B cell (primary cell): ENCODE measurements at regions not wholly inside any gene's neighbourhood (a gene's known extent, or its start where the extent isn't known, plus 50 kb on each side); places are given as distances from the start of the nearest gene placed in this dataset.

ENCODE experiments used
- ATAC-seq: fragments of 200-7000 bp; cut with Tn5 transposase; one replicate; pipeline ENCODE4 v1.10.0; 2021; ENCODE audit warnings: low read depth, mild to moderate bottlenecking, moderate number of reproducible peaks, moderate library complexity
- CTCF ChIA-PET: fragments of 350-600 bp; sonication (Branson Sonifier 250); formaldehyde crosslinking; loops from one replicate; lab custom pipeline; 2021; ENCODE audit warnings: antibody characterized with exemption, inconsistent platforms; lab: Charles Lee
- POLR2A ChIA-PET: fragments of 350-600 bp; sonication (Branson Sonifier 250); formaldehyde crosslinking; loops from one replicate; lab custom pipeline; 2021; ENCODE audit warnings: antibody characterized with exemption; lab: Charles Lee
- DNase-seq: peaks from one replicate; pipeline ENCODE4 v3.0.0; 2013
- H2AFZ ChIP-seq: 2 replicates; pipeline ENCODE4 v1.6.1; 2012; ENCODE audit warnings: mild to moderate bottlenecking, low read depth, low read length; ENCODE audit not compliant: insufficient read depth, poor library complexity, severe bottlenecking
- H3K27ac ChIP-seq, 2 donors: 1 replicate in 1 of 2; 2 replicates in 1 of 2; pipeline ENCODE4 v1.5.1; 2012 to 2013; ENCODE audit warnings: low read length in 2 of 2, mild to moderate bottlenecking in 2 of 2, moderate library complexity in 1 of 2
- H3K27me3 ChIP-seq, 4 experiments: fragments of 200-600 bp in 1 of 4; sonication (generic) in 1 of 4; replicated peaks in 1 of 4; 1 replicate in 2 of 4; 2 replicates in 2 of 4; pipeline versions ENCODE4 v1.6.1 to v1.7.0; 2013 to 2016; ENCODE audit warnings: low read length in 3 of 4, mild to moderate bottlenecking in 2 of 4, mixed read lengths in 1 of 4, moderate library complexity in 1 of 4; ENCODE audit not compliant: insufficient read depth in 4 of 4, control insufficient read depth in 3 of 4; ENCODE audit errors: control extremely low read depth in 1 of 4
- H3K36me3 ChIP-seq, 2 experiments: replicated peaks in 1 of 2; 1 replicate in 1 of 2; 2 replicates in 1 of 2; pipeline versions ENCODE4 v1.6.1 to v1.7.1; 2013; ENCODE audit warnings: low read length in 1 of 2; ENCODE audit not compliant: insufficient read depth in 2 of 2, control insufficient read depth in 1 of 2; ENCODE audit errors: control extremely low read depth in 1 of 2, extremely low read depth in 1 of 2
- H3K4me1 ChIP-seq, 2 donors: fragments of 200-600 bp in 1 of 2; sonication (generic) in 1 of 2; 1 replicate in 1 of 2; 2 replicates in 1 of 2; pipeline versions ENCODE4 v1.5.1 to v1.6.1; 2013 to 2017; ENCODE audit warnings: low read length in 2 of 2; ENCODE audit not compliant: control insufficient read depth in 2 of 2, insufficient read depth in 2 of 2
- H3K4me2 ChIP-seq: replicated peaks from 2 replicates; pipeline ENCODE3; 2012; ENCODE audit warnings: mild to moderate bottlenecking, low read depth, low read length; ENCODE audit not compliant: poor library complexity, severe bottlenecking
- H3K4me3 ChIP-seq, 5 experiments: fragments of 200-600 bp in 1 of 5; sonication (generic) in 1 of 5; 1 replicate in 3 of 5; 2 replicates in 2 of 5; pipeline versions ENCODE4 v1.5.1 to v1.7.0; 2011 to 2016; ENCODE audit warnings: low read length in 4 of 5, mild to moderate bottlenecking in 4 of 5, low read depth in 2 of 5, control low read depth in 1 of 5, moderate library complexity in 1 of 5; ENCODE audit not compliant: insufficient read depth in 1 of 5; ENCODE audit errors: control extremely low read depth in 1 of 5, extremely low read depth in 1 of 5
- H3K79me2 ChIP-seq: fragments of 200-600 bp; sonication (generic); one replicate; pipeline ENCODE4 v1.6.0; 2016; ENCODE audit warnings: low read length; ENCODE audit not compliant: control insufficient read depth, insufficient read depth
- H3K9ac ChIP-seq: fragments of 200-600 bp; sonication (generic); 2 replicates; pipeline ENCODE4 v1.6.1; 2017; ENCODE audit warnings: mild to moderate bottlenecking, low read length, moderate library complexity
- H3K9me3 ChIP-seq, 3 donors: one replicate each; pipeline versions ENCODE4 v1.6.1 to v1.7.1; 2013; ENCODE audit warnings: low read length in 2 of 3; ENCODE audit not compliant: control insufficient read depth in 2 of 3, insufficient read depth in 1 of 3; ENCODE audit errors: control extremely low read depth in 1 of 3
- H4K20me1 ChIP-seq: 2 replicates; pipeline ENCODE4 v1.6.0; 2012; ENCODE audit warnings: mild to moderate bottlenecking, low read length; ENCODE audit not compliant: insufficient read depth, control insufficient read depth, poor library complexity, severe bottlenecking
- H3K27ac Mint-ChIP-seq: one replicate; pipeline ENCODE4 v1.8.0; 2021; ENCODE audit warnings: mixed read lengths
- H3K27me3 Mint-ChIP-seq: one replicate; pipeline ENCODE4 v1.8.0; 2021; ENCODE audit warnings: mixed read lengths
- H3K4me1 Mint-ChIP-seq: one replicate; pipeline ENCODE4 v1.8.0; 2021; ENCODE audit warnings: mixed read lengths
- H3K4me3 Mint-ChIP-seq: one replicate; pipeline ENCODE4 v1.8.0; 2021; ENCODE audit warnings: mixed read lengths
- H3K9me3 Mint-ChIP-seq: one replicate; pipeline ENCODE4 v1.8.0; 2022; ENCODE audit warnings: mixed read lengths; ENCODE audit not compliant: insufficient read depth
- CTCF ChIP-seq: fragments of 200-600 bp; IDR thresholded peaks from one replicate; pipeline ENCODE4 v1.8.0; 2022; ENCODE audit warnings: antibody characterized with exemption, mild to moderate bottlenecking
- EZH2 ChIP-seq: IDR thresholded peaks from 2 replicates; pipeline ENCODE4 v1.6.1; 2012; ENCODE audit warnings: borderline replicate concordance, low read depth, mild to moderate bottlenecking, moderate library complexity, low read length; ENCODE audit not compliant: insufficient read depth, poor library complexity, severe bottlenecking
- WGBS: methylation state at CpG from one replicate; pipeline ENCODE4 v1.1.5; 2013; ENCODE audit warnings: missing lambda C conversion rate; ENCODE audit not compliant: insufficient coverage; 5-methylcytosine and 5-hydroxymethylcytosine counted together
- intact Hi-C: fragments of 100-400 bp; cut with micrococcal nuclease; formaldehyde crosslinking; loops from one replicate; pipeline ENCODE4 v1.10.0; 2022

- DNase-seq (no peak), ATAC-seq (no peak)
- H3K27ac Mint-ChIP-seq = no peak overlapping the region
- TF ChIP-seq CTCF = no peak
- no peak for TF ChIP-seq EZH2
- POLR2A ChIA-PET = no interaction called here
- intact Hi-C loops = no loop called here
- peaks cover 3% of the 10 kb centered on the region for H3K9me3 Mint-ChIP-seq
- 100% methylated on average over 1 of the region's 9 CpGs for WGBS
- no peaks in the 10 kb centered on the region for H3K79me2 ChIP-seq
- H3K4me2 ChIP-seq = no peak overlapping the region
- H3K4me3 Mint-ChIP-seq = no peak overlapping the region
- no peaks in the 10 kb centered on the region for H3K36me3 ChIP-seq
- no peaks in the 10 kb centered on the region for H3K4me1 ChIP-seq
- H3K27me3 Mint-ChIP-seq = peaks cover 28% of the 10 kb centered on the region
- no peaks in the 10 kb centered on the region for H4K20me1 ChIP-seq
- H3K4me1 Mint-ChIP-seq = no peaks in the 10 kb centered on the region
- no peaks in the 10 kb centered on the region for H3K9me3 ChIP-seq
- CTCF ChIA-PET = no interaction called here
- H2AFZ ChIP-seq = no peak overlapping the region
- no peak overlapping the region for H3K27ac ChIP-seq
- no peaks in the 10 kb centered on the region for H3K27me3 ChIP-seq
- no peak overlapping the region for H3K9ac ChIP-seq
- no peak overlapping the region for H3K4me3 ChIP-seq
Measured at GRCh38 chr10:89115876-89116627, 91.1 kb downstream of the CH25H start.

DNA sequence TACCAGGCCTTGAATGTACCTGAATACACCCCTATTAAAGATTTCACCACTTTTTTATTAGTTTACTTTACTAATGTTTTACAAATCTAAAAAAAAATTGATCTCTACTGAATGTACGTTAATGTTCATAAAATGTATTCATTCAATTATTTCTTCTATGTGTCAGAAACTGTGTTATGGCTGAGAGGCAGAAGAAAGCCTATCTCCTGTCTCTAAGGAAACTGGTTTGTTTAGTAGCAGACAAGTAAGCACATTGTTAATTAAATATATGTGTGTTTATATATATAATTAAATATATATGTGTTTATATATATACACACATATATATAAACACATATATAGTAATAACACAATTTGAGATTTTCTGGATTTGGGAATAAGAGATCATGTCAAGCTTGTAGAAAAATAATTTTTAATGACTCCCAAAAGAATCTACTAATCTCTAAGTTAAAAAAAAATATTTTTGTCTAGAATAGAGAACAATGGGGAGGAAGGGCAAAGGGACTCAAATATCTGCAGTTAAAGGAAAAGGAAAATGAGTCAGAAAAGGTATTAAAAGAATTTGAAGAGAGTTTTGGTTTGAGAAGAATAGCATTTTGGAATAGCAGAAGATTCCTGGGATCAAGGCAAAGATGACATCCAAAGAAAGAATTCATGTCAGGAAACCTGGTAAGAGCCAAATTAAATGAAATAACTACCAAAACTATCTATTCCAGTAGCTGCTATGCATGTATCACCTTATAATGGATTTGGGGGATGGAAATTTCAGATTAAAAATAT, 92.1 kb downstream of the CH25H start:
- no peaks in the 10 kb centered on the region for H3K4me1 ChIP-seq
- no peaks in the 10 kb centered on the region for H3K27me3 ChIP-seq
- Mint-ChIP-seq H3K4me1 (no peaks in the 10 kb centered on the region), H3K4me3 (no peak overlapping the region), H3K27ac (no peak overlapping the region), H3K9me3 (peaks cover 3% of the 10 kb centered on the region), H3K27me3 (peaks cover 28% of the 10 kb centered on the region)
- H3K27ac ChIP-seq = no peak overlapping the region
- no peaks in the 10 kb centered on the region for H3K79me2 ChIP-seq
- H3K9ac ChIP-seq = no peak overlapping the region
- H2AFZ ChIP-seq = no peak overlapping the region
- H3K4me2 ChIP-seq = no peak overlapping the region
- ATAC-seq (no peak), DNase-seq (no peak)
- no peaks in the 10 kb centered on the region for H3K9me3 ChIP-seq
- no peaks in the 10 kb centered on the region for H4K20me1 ChIP-seq
- intact Hi-C loops = no loop called here
- no peaks in the 10 kb centered on the region for H3K36me3 ChIP-seq
- no CpG with 5 or more reads among the region's 1 CpG for whole genome bisulfite sequencing
- H3K4me3 ChIP-seq = no peak overlapping the region
- ChIA-PET CTCF (no interaction called here), POLR2A (no interaction called here)
- TF ChIP-seq EZH2 (no peak), CTCF (no peak)
